Fibroblast of pulmonary artery (primary cell): ENCODE measurements at regions not wholly inside any gene's neighbourhood (a gene's known extent, or its start where the extent isn't known, plus 50 kb on each side); places are given as distances from the start of the nearest gene placed in this dataset.
"Not testable (repeated sequence)": the region's sequence is repeated elsewhere in the genome, so short reads cannot be mapped to it uniquely, and the experiment has no call there.

Source experiments
- DNase-seq: peaks from one replicate; pipeline ENCODE4 v3.0.0-alpha.2; 2010; ENCODE audit warnings: low read depth
- H3K4me3 ChIP-seq: replicated peaks from 2 replicates; pipeline ENCODE4 v1.5.1; 2011; ENCODE audit warnings: low read depth, mild to moderate bottlenecking, control low read depth, low read length, moderate library complexity
- TF ChIP-seq, protein P1 (sequence below): IDR thresholded peaks from 2 replicates; pipeline ENCODE4 v1.5.1; 2011; ENCODE audit warnings: mild to moderate bottlenecking, control low read depth, low read length, inconsistent platforms; ENCODE audit errors: missing control alignments

DNA sequence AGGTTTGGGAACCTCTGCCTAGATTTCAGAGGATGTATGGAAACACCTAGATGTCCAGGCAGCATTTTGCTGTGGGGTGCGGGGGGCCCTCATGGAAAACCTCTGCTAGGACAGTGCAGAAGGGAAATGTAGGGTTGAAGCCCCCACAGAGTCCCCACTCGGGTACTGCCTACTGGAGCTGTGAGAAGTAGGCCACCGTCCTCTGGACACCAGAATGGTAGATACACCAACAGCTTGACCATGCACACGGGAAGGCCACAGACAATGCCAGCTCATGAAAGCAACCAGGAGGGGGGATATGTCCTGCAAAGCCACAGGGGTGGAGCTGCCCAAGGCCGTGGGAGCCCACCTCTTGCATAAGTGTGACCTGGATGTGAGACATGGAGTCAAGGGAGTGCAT, 1336.5 kb downstream of the SPATA31A7 start:
- H3K4me3 ChIP-seq, DNase-seq: not testable (repeated sequence)

DNA sequence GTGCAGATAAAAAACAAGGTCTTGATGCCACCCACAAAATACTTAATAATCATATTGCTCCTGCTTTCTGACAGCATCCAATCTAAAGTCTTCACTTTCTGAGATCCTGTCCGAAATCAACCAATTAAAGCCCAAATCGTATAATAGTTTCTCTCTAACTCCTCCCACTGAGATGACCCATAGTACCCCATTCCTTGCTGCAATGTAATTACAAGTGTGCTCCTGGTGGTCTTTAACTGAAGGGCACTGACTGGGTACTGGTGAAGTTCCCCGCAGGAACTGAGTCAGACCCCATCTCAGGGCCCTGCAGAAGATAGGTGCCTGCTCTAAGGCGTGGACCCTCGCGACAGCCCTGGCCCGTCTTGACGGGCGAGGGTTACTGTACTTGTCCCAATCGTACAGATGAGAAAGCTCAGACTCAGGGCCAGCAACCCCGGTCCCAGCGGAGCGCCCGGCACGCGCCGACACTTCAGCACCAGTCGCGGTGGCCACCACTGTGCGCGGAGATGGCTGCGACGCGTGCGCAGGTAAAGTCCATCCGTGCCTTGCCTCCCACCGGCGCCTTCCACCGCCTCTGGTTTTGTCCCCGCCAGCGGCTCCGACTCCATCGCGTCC, 1342.4 kb downstream of the SPATA31A7 start:
- not testable (repeated sequence) for DNase-seq
- peak overlapping the region; percentile 43 for H3K4me3 ChIP-seq

DNA sequence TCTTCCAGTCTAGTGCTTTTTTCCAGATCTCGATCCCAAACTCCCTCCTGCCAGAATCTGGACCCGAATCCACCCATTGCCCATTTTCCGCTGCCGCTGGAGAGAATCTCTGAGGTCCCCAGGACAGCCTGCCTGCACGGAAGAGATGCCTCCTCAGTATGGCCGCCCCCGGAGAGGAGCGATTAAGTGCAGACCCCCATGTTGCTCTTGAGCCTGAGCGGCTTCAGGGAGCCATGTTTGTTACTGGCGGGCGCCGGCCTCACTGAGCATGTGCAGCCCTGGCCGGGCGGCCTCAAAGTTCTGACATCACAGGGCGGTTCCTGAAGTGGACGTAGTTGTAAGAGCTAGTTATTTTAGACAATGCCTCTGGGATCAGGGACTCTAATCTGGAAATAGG, 1342.9 kb downstream of the SPATA31A7 start:
- peak overlapping the region; percentile 42 for H3K4me3 ChIP-seq
- not testable (repeated sequence) for DNase-seq

DNA sequence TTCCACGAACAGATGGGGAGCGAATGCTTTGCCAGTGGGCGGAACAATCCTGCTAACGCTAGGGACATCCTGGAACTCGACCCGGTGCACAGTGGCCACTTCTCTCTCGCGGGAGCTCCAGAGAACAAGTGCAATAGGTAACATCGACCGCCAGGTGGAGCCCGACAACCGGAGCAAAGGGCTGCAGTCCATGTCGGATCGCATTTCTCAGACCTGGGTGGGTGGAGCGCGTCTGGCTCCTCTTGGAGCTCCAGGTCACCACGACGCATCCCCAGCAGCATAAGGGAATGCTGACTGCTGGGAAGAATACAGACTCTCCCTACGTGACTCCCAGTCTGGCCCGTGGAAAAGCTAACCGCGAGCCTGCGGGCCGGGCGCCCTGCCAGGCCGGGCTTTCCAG, 1360.7 kb downstream of the SPATA31A7 start:
- not testable (repeated sequence) for H3K4me3 ChIP-seq, DNase-seq
- TF ChIP-seq, protein P1, sequence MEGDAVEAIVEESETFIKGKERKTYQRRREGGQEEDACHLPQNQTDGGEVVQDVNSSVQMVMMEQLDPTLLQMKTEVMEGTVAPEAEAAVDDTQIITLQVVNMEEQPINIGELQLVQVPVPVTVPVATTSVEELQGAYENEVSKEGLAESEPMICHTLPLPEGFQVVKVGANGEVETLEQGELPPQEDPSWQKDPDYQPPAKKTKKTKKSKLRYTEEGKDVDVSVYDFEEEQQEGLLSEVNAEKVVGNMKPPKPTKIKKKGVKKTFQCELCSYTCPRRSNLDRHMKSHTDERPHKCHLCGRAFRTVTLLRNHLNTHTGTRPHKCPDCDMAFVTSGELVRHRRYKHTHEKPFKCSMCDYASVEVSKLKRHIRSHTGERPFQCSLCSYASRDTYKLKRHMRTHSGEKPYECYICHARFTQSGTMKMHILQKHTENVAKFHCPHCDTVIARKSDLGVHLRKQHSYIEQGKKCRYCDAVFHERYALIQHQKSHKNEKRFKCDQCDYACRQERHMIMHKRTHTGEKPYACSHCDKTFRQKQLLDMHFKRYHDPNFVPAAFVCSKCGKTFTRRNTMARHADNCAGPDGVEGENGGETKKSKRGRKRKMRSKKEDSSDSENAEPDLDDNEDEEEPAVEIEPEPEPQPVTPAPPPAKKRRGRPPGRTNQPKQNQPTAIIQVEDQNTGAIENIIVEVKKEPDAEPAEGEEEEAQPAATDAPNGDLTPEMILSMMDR: peak; percentile 5

DNA sequence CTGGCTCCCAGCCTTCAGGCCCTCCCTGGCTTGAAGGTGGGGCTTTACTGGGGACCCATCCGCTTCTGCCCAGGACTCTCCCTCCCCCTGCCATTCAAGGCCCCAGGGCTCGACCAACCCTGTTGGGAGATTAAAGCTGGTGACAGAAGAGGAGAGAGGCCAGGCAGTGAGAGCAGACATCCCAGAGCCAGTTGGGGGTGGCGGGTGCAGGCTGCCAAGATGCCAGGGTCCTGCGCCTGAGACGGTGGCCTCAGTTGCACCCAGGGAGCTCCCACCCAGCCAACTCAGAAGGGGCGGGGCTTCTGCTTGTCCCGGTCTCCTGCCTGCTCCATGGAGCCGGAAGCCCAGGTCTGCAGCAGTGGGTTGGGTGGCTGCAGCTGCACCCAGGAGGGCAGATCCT, 1370.8 kb downstream of the SPATA31A7 start:
- H3K4me3 ChIP-seq, DNase-seq: not testable (repeated sequence)

DNA sequence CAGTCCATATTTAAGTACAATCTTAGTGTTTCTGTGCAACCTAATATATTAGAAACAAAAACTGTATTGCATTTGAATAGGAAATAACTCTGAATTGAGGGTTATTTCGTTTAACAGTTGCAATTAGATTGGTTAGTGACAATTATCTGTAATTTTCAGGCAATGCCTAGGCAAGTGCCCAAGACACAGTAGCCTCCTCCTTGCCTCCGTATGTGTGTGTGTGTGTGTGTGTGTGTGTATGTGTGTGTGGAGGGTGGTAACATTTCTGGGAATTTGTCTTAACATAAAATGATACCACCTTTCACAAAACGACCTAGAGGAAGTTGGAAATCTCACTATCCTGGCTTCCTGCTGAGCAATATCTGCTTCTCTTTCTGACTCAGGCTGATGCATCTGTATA, 1375.3 kb downstream of the SPATA31A7 start:
- not testable (repeated sequence) for DNase-seq, H3K4me3 ChIP-seq

DNA sequence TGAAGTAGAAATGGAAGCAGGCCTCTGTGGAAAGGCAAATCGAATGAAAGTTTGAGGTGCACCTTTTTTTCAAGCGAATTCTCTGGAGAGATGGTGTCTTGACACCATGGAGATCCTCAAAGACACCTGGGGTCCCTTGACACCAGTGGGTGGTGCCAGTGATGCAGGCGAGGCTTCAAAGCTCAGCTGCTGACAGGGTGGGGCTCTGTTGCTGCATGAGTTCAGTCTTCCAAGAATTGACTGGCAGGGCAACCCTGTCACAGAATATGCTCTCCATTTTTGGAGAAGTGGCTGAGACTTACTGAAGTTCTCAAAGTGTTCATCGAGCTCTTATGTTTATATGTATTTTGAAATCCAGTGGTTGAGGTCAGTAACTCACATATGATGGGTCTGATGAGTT, 1376.6 kb downstream of the SPATA31A7 start:
- not testable (repeated sequence) for DNase-seq, H3K4me3 ChIP-seq

DNA sequence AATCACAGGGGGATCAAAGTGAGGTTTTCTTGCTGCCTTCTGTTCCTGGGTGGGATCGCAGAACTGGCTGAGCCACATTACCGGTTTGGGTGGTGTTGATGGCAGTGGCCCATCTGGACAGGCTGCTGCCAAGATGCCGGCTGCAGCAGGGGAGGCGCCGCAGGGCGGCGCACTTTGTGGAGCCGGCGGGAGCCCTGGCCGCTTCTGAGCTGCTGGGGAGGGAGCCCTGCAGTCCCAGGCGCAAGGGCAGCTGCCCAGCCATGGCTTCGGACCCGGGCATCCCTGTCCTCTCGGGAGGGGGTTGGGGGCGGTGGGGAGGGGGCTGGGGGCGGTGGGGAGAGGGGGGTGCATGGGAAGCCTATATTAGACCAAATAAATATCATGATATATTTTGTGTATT, 1407.3 kb downstream of the SPATA31A7 start:
- not testable (repeated sequence) for DNase-seq, H3K4me3 ChIP-seq
